GM21786 (cell line): ENCODE measurements at regions not wholly inside any gene's neighbourhood (a gene's known extent, or its start where the extent isn't known, plus 50 kb on each side); places are given as distances from the start of the nearest gene placed in this dataset.
"Not testable (repeated sequence)": the region's sequence is repeated elsewhere in the genome, so short reads cannot be mapped to it uniquely, and the experiment has no call there.

Source experiments
- ATAC-seq: cut with Tn5 transposase; IDR thresholded peaks from one replicate; pipeline ENCODE4 v1.9.1; 2021; ENCODE audit not compliant: unreplicated experiment

DNA sequence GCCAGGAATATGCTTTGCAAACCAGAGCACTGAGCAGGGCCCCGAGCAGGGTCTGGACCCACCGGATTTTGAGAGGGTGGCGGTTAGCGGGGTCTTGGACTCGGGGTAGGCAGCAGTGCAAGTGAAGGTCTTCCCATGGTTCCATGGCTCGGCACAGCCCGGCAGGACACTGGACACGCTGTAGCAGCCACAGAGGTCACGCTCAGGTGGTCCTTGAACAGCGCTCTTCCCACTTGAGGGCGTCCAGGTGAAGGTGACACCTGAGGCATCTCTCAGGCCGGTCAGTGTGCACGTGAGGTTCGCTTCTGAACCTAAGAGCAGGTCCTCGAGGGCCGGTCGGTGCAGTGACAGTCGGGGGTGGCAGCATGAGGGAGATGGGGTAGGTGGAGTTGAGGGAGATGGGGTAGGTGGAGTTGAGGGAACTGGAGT is 181.4 kb downstream of the TMEM121 start:
- ATAC-seq, result not testable (repeated sequence)

DNA sequence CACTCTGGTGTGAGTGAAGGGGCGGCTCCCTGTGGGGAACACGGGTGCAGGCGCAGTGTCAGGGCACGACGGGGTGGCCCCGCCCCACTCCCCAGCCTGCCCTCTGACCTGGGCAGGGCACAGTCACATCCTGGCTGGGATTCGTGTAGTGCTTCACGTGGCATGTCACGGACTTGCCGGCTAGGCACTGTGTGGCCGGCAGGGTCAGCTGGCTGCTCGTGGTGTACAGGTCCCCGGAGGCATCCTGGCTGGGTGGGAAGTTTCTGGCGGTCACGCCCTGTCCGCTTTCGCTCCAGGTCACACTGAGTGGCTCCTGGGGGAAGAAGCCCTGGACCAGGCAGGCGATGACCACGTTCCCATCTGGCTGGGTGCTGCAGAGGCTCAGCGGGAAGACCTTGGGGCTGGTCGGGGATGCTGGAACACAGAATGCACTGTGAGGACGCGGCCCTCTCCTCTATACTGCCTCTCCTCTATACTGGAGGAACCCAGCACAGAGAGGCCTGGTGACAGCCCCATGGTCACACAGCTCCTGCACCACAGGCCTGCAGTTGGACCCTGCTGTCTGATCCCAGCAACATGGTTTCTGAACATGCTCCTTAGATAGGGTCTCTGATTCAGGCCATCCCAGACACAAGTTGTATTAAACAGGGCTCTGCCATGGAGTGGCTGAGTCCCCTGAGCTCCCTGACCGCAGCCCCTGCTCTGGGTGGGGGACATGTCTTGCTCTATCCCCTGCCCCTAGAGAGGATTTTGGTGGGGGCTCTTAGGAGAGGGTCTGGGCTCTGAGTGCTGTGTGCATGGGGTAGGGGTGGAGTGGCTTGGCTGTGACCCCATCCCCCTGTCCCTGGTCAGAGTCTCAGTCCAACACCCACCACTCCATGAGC is 182.1 kb downstream of the TMEM121 start:
- not testable (repeated sequence) for ATAC-seq

DNA sequence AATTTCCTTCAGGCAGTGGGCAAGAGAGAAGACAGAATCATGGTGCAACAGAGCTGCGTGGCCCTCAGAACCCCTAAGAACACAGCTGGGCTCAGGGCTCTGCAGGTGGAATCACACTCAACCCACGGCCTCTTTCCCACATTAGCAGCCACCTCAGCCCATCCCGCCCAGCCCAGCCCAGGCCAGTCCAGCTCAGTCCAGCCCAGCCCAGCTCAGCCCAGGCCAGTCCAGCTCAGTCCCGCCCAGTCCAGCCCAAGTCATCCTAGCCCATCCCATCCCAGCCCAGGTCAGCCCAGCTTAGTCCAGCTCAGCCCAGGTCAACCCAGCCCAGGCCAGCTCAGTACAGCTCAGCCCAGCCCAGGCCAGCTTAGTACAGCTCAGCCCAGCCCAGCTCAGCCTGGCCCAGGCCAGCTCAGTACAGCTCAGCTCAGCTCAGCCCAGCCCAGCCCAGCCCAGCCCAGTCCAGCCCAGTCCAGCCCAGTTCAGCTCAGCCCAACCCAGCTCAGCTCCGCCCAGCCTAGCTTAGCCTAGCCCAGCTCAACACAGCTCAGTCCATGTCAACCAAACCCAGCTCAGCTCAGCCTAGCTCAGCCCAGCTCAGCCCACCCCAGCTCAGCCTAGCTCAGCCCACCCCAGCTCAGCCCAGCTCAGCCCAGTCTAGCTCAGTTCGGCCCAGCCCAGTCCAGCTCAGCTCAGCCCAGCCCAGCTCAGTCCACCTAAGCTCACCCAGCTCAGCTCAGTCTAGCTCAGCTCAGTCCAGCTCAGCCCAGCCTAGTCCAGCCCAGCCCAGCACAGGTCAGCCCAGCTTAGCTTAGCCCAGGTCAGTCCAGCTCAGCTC is 183.1 kb downstream of the TMEM121 start:
- no peak for ATAC-seq

DNA sequence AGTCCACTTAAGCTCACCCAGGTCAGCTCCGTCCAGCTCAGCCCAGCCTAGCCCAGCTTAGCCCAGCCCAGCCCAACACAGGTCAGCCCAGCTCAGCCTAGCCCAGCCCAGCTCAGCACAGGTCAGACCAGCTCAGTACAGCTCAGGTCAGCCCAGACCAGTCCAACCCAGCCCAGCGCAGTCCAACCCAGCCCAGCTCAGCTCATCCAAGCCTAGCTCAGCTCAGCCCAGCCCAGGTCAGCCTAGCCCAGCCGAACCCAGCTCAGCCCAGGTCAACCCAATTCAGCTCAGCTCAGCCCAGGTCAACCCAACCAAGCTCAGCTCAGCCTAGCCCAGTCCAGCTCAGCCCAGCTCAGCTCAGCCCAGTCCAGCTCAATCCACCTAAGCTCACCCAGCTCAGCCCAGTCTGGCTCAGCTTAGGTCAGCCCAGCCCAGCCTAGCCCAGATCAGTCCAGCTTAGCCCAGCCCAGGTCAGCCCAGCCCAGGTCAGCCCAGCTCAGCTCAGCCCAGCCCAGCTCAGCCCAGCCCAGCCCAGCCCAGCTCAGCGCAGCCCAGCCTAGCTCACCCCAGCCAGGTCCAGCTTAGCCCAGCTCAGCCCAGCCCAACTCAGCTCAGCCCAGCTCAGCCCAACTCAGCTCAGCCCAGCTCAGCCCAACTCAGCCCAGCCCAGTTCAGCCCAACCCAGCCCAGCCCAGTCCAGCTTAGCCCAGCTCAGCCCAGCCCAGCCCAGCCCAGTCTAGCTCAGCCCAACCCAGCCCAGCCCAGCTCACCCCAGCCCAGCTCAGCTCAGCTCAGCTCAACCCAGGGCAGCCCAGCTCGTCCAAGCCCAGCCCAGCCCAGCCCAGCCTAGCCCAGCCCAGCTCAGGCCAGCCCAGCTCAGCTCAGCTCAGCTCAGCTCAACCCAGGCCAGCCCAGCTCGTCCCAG is 184.0 kb downstream of the TMEM121 start:
- ATAC-seq, result no peak

DNA sequence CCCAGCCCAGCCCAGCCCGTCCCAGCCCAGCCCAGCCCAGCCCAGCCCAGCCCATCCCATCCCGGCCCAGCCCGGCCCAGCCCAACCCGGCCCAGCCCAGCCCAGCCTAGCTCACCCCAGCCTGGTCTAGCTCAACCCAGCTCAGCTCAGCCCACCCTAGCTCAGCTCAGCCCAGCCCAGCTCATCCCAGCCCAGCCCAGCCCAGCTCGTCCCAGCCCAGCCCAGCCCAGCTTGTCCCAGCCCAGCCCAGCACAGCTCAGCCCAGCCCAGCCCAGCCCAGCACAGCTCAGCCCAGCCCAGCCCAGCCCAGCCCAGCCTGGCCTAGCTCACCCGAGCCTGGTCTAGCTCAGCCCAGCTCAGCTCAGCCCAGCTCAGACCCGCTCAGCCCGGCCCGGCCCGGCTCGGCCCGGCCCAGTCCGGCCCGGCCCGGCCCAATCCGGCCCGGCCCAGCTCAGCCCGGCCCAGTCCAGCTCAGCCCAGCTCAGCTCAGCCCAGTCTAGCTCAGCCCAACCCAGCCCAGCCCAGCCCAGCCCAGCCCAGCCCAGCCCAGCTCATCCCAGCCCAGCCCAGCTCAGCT is 184.7 kb downstream of the TMEM121 start:
- no peak for ATAC-seq

DNA sequence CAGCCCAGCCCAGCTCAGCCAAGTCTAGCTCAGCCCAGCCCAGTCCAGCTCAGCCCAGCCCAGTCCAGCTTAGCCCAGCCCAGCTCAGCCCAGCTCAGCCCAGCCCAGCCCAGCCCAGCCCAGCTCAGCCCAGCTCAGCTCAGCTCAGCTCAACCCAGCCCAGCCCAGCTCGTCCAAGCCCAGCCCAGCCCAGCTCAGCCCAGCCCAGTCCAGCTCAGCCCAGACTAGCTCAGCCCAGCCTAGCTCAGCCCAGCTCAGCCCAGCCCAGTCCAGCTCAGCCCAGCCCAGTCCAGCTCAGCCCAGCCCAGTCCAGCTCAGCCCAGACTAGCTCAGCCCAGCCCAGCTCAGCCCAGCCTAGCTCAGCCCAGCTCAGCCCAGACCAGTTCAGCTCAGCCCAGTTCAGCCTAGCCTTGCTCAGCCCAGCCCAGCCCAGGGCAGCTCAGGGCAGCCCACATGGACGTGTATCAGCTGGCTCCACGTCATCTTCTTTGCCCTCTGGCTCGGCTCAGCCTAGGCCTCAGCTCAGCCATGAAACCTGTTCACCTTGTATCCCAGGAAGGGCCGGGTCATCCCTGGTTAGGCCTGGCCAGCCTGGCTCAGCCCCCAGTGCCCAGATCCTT is 185.6 kb downstream of the TMEM121 start:
- no peak for ATAC-seq

DNA sequence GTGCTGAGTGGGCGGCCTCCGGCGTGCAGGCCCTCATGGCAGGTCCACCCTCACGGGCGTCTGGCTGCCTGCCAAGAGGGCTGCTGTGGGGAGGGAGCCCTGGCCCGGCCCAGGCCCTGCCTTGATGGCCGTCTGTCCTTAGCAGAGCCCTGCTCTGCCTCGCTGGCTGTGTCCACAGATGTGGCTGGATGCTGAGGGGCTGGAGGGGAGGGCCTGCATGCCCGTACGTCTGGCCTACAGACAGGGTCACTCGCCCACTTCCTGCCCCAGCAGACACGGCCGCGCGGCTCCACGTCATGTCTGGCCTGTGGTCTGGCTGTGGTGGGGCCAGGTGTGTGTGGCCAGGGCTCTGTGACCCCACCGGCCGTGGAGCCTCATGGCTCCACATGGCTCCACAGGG is 186.3 kb downstream of the TMEM121 start:
- not testable (repeated sequence) for ATAC-seq

DNA sequence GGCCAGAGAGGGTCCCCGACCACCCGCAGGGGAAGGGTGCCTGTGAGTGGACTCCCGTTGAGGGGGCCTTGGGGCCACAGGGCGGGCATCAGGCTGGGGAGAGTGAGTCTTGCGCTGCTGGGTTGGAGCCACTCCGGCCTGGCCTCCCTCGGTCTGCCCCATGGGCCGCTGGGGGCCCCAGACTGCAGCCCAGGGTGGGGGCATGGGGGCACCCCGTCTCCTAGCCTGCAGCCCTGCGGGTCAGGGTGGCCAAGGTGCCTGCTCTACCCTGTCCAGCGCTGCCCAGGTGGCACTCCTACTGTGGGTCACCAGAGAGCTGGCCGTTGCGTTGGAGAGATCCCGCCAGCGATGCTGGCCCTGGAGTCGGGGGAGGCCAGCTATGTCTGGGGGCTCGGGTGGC is 186.8 kb downstream of the TMEM121 start:
- not testable (repeated sequence) for ATAC-seq

DNA sequence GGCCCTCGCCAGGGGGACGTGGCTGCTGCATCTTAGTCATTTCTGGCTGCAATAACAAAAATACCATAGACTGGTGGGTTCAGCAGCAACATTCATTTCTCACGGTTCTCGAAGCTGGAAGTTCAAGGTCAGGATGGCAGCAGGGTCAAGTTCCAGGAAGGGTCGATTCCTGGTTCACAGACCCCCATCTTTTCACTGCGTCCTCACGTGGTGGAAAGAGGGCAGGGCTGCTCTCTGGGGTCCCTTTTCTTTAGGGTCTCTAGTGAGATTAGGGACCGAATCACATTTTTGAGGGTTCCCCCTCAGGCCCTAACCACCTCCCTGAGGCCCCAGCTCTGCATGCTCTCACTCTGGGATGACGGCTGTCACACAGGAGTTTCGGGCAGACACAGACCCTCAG is 187.5 kb downstream of the TMEM121 start:
- not testable (repeated sequence) for ATAC-seq

DNA sequence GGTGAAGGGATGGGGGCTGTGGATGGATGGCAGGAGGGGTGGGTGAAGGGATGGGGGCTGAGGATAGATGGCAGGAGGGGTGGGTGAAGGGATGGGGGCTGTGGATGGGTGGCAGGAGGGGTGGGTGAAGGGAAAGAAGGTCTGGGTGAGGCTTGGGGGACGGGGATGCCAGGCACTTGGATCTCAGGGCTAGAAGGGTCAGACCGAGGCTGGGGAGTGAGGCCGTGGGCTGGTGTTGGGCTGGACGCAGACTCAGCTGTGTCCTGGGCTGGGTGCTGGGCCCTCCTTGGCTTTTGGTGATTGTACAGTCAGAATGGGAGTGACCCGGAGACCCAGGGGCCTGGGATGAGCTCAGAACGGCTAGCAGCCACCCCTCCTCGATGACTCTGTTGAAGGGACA is 192.4 kb downstream of the TMEM121 start:
- not testable (repeated sequence) for ATAC-seq

DNA sequence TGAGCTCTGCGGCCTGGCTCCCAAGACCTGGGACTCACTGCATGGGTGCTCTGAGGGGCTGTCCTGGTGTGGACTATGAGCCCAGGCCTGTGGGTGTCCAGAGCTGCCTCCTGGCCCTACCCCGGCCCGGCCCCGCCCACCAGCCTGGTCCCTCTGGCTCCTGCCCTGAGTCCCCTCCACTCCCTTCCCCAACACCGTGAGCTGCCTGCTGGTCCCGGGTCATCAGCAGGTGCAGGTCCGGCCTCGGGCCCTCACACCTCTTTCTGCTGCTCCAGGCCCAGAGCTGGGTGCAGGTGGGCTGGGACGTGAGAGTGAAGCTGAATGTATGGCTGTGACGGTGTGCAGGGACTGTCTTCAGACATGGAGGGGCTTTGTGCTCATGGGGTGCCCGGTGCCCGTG is 193.7 kb downstream of the TMEM121 start:
- ATAC-seq, result not testable (repeated sequence)

DNA sequence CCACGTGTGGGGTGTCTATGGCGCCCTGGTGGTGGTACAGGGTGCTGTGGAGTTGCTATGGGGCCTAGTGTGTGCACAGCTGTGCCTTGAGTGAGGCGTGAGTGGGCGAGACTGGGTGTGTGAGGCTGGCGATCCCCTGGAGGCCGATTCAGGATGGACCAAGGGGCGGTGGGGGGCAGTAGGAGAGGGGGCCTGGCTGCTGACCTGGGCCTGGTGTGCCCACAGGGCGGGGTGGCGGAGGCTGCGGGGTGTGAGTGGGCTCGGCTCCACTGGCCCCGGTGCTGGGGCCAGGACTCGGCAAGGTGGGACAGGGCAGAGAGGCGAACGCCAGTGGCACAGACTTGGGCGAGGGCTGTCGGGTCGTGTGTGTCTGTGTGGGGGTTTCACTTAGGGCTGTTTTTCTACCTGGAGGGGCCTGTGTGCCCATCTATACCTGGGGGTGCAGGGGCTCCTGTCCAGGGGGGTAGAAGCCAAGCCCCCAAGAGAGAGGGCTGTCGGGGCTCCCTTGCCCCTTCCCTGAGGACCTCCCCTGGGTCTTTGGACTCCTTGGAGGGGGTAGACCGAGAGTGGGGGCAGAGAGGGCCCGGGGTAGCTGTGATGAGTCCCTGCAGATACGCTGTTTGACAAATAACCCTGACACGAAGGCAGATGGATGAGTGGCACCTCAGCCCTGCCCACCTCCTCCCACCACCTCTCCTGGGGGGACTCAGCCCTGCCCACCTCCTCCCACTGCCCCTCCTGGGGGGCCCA is 194.6 kb downstream of the TMEM121 start:
- not testable (repeated sequence) for ATAC-seq

DNA sequence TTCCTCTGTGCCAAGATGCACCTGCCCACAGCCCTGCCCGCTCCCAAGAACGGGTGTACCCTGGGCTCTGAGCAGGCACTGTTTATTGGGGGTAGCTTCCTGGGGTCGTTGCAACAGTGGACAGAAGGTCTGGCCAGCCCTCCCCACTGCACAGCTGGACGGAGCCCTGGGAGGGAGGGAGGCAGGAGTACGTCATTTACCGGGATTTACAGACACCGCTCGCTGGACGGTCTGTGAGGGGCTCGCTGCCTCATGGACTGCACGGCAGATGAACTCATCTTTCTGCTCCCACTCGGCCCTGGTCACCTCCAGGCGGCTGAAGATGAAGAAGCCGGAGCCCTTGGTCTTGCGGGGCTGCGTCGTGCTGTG is 195.2 kb downstream of the TMEM121 start:
- not testable (repeated sequence) for ATAC-seq

DNA sequence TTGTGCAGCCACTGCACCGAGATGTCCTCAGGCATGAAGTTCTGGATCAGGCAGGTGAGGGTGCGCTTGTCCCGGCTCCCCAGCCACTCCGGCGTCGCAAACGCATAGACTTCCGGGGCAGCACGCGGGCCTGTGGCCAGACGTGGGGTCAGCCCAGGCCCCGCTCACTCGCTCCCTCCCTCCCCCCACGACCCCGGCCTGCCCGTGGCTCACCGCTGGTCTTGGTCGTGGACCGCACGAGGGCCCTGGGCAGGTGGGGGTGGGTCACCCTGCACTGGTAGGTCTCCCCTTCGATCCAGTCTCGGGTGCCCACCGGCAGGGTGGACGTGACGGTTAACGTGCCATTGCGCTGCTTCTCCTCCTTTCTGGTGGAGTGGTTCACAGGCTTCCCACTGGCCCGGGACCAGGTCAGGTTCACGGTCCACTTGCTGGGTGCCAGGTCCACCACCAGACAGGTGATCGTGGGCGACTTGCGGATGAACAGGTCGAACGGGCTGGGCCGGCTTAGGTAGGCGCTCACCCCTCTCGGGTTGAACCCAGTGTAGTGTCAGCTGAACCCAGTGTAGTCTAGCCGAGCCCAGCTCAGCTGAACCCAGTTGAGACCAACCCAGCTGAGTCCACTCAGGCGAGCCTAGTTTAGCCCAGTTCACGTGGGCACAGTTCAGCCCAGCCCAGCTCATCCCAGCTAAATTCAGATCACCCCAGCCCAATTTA is 195.8 kb downstream of the TMEM121 start:
- ATAC-seq, result not testable (repeated sequence)

DNA sequence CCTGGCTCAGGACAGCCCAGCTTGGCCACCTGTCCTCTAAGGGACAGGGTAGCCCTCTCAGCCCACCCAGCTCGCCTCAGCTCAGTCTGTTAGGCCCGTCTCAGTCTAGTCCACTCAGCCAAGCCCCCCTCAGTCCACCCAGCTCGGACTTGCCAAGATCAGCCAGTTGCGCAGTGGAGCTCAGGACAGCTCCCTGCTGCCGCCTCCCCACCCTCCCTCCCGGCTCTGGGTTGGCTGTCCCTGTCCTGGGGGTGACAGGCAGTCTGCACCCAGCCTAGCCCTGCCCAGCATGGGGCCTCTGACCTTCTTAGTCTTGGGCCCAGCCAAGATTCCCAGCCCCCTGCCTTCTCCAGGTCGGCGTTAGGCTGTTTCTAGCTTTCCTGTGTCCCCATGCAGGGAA is 196.9 kb downstream of the TMEM121 start:
- not testable (repeated sequence) for ATAC-seq

DNA sequence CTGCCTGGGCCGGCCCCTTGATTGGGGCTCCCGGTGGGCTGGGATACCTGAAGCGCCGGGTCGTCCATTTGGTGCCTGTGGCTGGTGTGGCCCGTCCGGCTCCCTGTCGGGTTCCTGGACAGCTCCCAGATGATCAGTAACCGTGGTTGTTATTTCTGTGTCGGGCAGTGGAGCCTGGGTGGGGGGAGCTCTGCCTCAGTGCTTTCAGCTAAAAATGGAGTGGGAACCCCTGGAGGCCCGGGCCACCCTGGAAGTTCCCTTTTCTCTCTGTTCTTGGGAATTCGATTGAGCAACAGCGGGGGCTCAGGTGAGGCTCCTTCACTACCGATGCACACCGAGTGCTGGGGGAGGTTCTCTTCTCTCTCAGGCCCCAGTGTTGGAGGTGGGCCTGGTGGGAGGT is 197.4 kb downstream of the TMEM121 start:
- not testable (repeated sequence) for ATAC-seq

DNA sequence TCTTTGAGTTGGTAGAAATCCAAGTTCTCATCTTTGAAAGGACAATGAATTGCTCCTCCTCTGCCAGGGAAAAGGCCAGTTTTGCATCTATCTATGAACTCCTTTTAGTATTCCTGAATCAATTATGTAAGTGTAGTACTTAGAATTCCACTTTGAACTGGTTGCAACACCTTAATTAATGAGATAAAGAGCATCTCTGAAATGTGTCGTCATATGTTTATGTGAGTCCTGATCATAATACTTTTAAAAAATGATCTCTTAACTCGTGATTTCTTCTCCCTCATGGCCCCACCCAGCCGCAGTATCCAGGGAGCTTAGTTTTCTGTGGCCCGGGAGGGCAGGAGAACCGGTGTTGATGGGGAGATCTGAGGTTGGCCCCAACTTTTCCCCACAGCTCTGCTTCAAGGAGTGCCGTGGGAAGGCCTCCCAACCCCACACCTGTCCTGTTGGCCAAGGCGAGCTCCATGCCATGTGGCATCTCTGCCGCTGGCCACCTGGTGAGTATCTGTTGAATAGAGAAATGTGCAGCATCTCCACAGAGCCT is 203.5 kb downstream of the TMEM121 start:
- ATAC-seq, result not testable (repeated sequence)

DNA sequence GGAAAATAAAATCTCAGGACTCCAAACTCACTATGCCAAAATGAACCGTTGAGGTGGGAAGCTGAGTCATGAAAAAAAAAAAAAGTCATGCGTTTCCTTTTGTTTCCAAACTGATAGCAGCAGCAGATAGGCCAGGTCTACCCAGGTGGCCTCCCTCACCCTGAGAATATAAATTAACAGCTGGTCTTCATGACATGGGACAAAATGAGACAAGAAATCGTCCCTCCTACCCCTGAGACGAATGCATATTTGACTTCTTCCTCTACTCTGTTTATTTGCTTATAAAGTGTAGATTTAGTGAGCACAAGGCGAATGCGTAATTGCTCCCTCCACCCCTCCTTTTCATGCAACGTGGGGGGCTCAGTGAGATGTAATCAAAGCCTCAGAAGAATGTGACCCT is 204.3 kb downstream of the TMEM121 start:
- ATAC-seq, result not testable (repeated sequence)
